Vagina (tissue), 2 donors: ENCODE measurements at regions not wholly inside any gene's neighbourhood (a gene's known extent, or its start where the extent isn't known, plus 50 kb on each side); places are given as distances from the start of the nearest gene placed in this dataset.

ENCODE experiments used
- POLR2A ChIP-seq, 2 donors: fragments of 450-650 bp; IDR thresholded peaks; one replicate each; pipeline ENCODE4 v1.6.1; 2017; ENCODE audit warnings: antibody characterized with exemption in 2 of 2, mild to moderate bottlenecking in 2 of 2, moderate library complexity in 2 of 2
- POLR2AphosphoS5 ChIP-seq, 2 donors: sonication (generic); formaldehyde crosslinking; IDR thresholded peaks; one replicate each; pipeline ENCODE4 v1.9.0; 2017; ENCODE audit warnings: antibody characterized with exemption in 2 of 2, mild to moderate bottlenecking in 2 of 2, low read depth in 1 of 2; ENCODE audit not compliant: insufficient read depth in 1 of 2
- TF ChIP-seq, protein P1 (sequence below), 3 experiments: fragments of 450-650 bp in 2 of 3; fragments of 200-600 bp in 1 of 3; sonication (generic) in 1 of 3; IDR thresholded peaks; one replicate each; pipeline ENCODE4 v1.5.1; 2017 to 2019; ENCODE audit warnings: antibody characterized with exemption in 3 of 3, mild to moderate bottlenecking in 2 of 3, moderate library complexity in 2 of 3

DNA sequence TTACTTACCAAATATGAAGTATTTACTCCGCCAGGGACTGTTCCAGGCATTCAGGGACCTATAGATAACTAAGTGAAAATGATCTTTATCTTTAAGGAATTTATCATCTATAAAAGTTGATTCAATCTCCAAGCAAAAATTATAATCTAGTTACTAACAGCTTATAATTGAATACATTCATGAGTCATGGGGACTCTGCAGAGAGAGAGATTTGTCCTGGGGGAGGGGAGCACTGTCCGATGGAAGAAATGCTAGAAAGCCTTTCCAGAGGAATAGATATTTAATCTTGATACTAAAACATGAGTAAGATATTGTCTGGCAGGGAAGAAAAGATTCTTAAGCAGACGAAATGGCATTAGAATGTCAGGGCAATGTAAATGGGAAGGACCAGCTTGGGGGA lies 139.3 kb downstream of the CD164 start:
- TF ChIP-seq, protein P1, sequence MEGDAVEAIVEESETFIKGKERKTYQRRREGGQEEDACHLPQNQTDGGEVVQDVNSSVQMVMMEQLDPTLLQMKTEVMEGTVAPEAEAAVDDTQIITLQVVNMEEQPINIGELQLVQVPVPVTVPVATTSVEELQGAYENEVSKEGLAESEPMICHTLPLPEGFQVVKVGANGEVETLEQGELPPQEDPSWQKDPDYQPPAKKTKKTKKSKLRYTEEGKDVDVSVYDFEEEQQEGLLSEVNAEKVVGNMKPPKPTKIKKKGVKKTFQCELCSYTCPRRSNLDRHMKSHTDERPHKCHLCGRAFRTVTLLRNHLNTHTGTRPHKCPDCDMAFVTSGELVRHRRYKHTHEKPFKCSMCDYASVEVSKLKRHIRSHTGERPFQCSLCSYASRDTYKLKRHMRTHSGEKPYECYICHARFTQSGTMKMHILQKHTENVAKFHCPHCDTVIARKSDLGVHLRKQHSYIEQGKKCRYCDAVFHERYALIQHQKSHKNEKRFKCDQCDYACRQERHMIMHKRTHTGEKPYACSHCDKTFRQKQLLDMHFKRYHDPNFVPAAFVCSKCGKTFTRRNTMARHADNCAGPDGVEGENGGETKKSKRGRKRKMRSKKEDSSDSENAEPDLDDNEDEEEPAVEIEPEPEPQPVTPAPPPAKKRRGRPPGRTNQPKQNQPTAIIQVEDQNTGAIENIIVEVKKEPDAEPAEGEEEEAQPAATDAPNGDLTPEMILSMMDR (IDR thresholded peaks at IDR 0.05): no peak
- no peak for TF ChIP-seq POLR2A (IDR thresholded peaks at IDR 0.05)
- no peak for TF ChIP-seq POLR2AphosphoS5 (IDR thresholded peaks at IDR 0.05; ENCODE audit: insufficient read depth in 1 of 2, low read depth in 1 of 2)
